ENCODE measurements at regions not wholly inside any gene's neighbourhood (a gene's known extent, or its start where the extent isn't known, plus 50 kb on each side); places are given as distances from the start of the nearest gene placed in this dataset.

DNA sequence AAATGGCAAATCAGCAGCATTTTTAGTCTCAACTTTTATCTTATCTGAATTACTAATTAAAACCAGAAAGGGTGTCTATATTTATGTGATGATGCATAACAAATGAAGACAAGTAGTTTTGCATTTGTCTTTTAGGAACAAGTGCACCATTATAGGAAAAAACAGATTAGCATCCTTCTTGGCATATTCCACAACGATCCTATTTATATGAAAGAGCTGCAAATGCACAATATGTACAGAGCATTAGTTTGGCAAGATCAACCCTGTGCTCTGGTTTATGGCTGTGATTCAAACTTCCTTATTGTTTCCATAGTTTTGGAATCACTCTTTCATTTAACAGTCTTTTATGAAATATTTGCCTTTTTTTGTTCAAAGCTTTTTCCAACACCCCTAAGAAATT, 486.8 kb downstream of the KCNH5 start:
- TF ChIP-seq SP5 (CRISPR knock-in tag; IDR thresholded peaks at IDR 0.05; ENCODE audit: borderline replicate concordance, low read depth) (no peak), SRF (IDR thresholded peaks at IDR 0.05; ENCODE audit: low read depth, low read length) (no peak), TAF1 (CRISPR knock-in tag; IDR thresholded peaks at IDR 0.05) (no peak), POLR2A (IDR thresholded peaks at IDR 0.05; ENCODE audit: insufficient read depth in 1 of 2, low read depth in 2 of 2, low read length in 2 of 2) (no peak), MTF2 (CRISPR knock-in tag; IDR thresholded peaks at IDR 0.05; ENCODE audit: borderline replicate concordance) (no peak)
- TF ChIP-seq, protein P1, sequence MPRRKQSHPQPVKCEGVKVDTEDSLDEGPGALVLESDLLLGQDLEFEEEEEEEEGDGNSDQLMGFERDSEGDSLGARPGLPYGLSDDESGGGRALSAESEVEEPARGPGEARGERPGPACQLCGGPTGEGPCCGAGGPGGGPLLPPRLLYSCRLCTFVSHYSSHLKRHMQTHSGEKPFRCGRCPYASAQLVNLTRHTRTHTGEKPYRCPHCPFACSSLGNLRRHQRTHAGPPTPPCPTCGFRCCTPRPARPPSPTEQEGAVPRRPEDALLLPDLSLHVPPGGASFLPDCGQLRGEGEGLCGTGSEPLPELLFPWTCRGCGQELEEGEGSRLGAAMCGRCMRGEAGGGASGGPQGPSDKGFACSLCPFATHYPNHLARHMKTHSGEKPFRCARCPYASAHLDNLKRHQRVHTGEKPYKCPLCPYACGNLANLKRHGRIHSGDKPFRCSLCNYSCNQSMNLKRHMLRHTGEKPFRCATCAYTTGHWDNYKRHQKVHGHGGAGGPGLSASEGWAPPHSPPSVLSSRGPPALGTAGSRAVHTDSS (CRISPR knock-in tag; conservative IDR thresholded peaks at IDR 0.05) = no peak
- TF ChIP-seq, protein P2, sequence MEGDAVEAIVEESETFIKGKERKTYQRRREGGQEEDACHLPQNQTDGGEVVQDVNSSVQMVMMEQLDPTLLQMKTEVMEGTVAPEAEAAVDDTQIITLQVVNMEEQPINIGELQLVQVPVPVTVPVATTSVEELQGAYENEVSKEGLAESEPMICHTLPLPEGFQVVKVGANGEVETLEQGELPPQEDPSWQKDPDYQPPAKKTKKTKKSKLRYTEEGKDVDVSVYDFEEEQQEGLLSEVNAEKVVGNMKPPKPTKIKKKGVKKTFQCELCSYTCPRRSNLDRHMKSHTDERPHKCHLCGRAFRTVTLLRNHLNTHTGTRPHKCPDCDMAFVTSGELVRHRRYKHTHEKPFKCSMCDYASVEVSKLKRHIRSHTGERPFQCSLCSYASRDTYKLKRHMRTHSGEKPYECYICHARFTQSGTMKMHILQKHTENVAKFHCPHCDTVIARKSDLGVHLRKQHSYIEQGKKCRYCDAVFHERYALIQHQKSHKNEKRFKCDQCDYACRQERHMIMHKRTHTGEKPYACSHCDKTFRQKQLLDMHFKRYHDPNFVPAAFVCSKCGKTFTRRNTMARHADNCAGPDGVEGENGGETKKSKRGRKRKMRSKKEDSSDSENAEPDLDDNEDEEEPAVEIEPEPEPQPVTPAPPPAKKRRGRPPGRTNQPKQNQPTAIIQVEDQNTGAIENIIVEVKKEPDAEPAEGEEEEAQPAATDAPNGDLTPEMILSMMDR (CRISPR knock-in tag; IDR thresholded peaks at IDR 0.05) = no peak
- TF ChIP-seq, protein P3, sequence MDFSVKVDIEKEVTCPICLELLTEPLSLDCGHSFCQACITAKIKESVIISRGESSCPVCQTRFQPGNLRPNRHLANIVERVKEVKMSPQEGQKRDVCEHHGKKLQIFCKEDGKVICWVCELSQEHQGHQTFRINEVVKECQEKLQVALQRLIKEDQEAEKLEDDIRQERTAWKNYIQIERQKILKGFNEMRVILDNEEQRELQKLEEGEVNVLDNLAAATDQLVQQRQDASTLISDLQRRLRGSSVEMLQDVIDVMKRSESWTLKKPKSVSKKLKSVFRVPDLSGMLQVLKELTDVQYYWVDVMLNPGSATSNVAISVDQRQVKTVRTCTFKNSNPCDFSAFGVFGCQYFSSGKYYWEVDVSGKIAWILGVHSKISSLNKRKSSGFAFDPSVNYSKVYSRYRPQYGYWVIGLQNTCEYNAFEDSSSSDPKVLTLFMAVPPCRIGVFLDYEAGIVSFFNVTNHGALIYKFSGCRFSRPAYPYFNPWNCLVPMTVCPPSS (IDR thresholded peaks at IDR 0.05) = no peak
- TF ChIP-seq, protein P4, sequence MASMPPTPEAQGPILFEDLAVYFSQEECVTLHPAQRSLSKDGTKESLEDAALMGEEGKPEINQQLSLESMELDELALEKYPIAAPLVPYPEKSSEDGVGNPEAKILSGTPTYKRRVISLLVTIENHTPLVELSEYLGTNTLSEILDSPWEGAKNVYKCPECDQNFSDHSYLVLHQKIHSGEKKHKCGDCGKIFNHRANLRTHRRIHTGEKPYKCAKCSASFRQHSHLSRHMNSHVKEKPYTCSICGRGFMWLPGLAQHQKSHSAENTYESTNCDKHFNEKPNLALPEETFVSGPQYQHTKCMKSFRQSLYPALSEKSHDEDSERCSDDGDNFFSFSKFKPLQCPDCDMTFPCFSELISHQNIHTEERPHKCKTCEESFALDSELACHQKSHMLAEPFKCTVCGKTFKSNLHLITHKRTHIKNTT (CRISPR knock-in tag; IDR thresholded peaks at IDR 0.05) = no peak
- TF ChIP-seq, protein P5, sequence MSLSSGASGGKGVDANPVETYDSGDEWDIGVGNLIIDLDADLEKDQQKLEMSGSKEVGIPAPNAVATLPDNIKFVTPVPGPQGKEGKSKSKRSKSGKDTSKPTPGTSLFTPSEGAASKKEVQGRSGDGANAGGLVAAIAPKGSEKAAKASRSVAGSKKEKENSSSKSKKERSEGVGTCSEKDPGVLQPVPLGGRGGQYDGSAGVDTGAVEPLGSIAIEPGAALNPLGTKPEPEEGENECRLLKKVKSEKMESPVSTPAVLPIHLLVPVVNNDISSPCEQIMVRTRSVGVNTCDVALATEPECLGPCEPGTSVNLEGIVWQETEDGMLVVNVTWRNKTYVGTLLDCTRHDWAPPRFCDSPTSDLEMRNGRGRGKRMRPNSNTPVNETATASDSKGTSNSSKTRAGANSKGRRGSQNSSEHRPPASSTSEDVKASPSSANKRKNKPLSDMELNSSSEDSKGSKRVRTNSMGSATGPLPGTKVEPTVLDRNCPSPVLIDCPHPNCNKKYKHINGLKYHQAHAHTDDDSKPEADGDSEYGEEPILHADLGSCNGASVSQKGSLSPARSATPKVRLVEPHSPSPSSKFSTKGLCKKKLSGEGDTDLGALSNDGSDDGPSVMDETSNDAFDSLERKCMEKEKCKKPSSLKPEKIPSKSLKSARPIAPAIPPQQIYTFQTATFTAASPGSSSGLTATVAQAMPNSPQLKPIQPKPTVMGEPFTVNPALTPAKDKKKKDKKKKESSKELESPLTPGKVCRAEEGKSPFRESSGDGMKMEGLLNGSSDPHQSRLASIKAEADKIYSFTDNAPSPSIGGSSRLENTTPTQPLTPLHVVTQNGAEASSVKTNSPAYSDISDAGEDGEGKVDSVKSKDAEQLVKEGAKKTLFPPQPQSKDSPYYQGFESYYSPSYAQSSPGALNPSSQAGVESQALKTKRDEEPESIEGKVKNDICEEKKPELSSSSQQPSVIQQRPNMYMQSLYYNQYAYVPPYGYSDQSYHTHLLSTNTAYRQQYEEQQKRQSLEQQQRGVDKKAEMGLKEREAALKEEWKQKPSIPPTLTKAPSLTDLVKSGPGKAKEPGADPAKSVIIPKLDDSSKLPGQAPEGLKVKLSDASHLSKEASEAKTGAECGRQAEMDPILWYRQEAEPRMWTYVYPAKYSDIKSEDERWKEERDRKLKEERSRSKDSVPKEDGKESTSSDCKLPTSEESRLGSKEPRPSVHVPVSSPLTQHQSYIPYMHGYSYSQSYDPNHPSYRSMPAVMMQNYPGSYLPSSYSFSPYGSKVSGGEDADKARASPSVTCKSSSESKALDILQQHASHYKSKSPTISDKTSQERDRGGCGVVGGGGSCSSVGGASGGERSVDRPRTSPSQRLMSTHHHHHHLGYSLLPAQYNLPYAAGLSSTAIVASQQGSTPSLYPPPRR (CRISPR knock-in tag; IDR thresholded peaks at IDR 0.05; ENCODE audit: borderline replicate concordance) = no peak
- TF ChIP-seq, protein P6, sequence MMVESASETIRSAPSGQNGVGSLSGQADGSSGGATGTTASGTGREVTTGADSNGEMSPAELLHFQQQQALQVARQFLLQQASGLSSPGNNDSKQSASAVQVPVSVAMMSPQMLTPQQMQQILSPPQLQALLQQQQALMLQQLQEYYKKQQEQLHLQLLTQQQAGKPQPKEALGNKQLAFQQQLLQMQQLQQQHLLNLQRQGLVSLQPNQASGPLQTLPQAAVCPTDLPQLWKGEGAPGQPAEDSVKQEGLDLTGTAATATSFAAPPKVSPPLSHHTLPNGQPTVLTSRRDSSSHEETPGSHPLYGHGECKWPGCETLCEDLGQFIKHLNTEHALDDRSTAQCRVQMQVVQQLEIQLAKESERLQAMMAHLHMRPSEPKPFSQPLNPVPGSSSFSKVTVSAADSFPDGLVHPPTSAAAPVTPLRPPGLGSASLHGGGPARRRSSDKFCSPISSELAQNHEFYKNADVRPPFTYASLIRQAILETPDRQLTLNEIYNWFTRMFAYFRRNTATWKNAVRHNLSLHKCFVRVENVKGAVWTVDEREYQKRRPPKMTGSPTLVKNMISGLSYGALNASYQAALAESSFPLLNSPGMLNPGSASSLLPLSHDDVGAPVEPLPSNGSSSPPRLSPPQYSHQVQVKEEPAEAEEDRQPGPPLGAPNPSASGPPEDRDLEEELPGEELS (CRISPR knock-in tag; IDR thresholded peaks at IDR 0.05) = no peak

All from HepG2 (cell line).